Testis (tissue), 2 donors: ENCODE measurements at regions not wholly inside any gene's neighbourhood (a gene's known extent, or its start where the extent isn't known, plus 50 kb on each side); places are given as distances from the start of the nearest gene placed in this dataset.

Source experiments
- POLR2A ChIP-seq: fragments of 450-650 bp; IDR thresholded peaks from one replicate; pipeline ENCODE4 v1.6.1; 2017; ENCODE audit warnings: antibody characterized with exemption, mild to moderate bottlenecking, moderate library complexity
- TF ChIP-seq, protein P1 (sequence below), 3 experiments: fragments of 450-650 bp in 2 of 3; fragments of 200-600 bp in 1 of 3; sonication (generic) in 1 of 3; IDR thresholded peaks; one replicate each; pipeline ENCODE4 v1.5.1; 2016 to 2019; ENCODE audit warnings: antibody characterized with exemption in 3 of 3, mild to moderate bottlenecking in 2 of 3, moderate library complexity in 1 of 3

DNA sequence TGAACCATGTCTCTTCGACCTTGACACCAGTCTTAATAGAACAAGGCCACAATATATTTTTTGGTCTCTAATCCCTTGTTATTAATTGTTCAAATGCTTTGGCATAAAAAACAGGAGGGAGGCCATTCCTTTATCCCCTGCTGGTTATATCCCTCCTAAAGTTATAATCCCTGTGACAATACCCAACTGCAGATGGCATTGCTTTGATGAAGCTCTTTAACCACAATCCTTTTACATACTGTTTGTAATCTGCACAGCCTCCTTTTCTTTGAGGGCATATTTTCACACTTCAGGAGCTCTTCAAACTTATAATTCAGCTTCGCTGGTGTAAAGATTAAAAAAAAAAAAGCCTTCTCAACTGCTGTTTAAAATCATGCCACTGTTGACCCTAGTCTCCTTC lies 919.0 kb downstream of the EPHA3 start:
- TF ChIP-seq, protein P1, sequence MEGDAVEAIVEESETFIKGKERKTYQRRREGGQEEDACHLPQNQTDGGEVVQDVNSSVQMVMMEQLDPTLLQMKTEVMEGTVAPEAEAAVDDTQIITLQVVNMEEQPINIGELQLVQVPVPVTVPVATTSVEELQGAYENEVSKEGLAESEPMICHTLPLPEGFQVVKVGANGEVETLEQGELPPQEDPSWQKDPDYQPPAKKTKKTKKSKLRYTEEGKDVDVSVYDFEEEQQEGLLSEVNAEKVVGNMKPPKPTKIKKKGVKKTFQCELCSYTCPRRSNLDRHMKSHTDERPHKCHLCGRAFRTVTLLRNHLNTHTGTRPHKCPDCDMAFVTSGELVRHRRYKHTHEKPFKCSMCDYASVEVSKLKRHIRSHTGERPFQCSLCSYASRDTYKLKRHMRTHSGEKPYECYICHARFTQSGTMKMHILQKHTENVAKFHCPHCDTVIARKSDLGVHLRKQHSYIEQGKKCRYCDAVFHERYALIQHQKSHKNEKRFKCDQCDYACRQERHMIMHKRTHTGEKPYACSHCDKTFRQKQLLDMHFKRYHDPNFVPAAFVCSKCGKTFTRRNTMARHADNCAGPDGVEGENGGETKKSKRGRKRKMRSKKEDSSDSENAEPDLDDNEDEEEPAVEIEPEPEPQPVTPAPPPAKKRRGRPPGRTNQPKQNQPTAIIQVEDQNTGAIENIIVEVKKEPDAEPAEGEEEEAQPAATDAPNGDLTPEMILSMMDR (IDR thresholded peaks at IDR 0.05): no peak
- TF ChIP-seq POLR2A: no peak
